ENCODE measurements at regions not wholly inside any gene's neighbourhood (a gene's known extent, or its start where the extent isn't known, plus 50 kb on each side); places are given as distances from the start of the nearest gene placed in this dataset.

DNA sequence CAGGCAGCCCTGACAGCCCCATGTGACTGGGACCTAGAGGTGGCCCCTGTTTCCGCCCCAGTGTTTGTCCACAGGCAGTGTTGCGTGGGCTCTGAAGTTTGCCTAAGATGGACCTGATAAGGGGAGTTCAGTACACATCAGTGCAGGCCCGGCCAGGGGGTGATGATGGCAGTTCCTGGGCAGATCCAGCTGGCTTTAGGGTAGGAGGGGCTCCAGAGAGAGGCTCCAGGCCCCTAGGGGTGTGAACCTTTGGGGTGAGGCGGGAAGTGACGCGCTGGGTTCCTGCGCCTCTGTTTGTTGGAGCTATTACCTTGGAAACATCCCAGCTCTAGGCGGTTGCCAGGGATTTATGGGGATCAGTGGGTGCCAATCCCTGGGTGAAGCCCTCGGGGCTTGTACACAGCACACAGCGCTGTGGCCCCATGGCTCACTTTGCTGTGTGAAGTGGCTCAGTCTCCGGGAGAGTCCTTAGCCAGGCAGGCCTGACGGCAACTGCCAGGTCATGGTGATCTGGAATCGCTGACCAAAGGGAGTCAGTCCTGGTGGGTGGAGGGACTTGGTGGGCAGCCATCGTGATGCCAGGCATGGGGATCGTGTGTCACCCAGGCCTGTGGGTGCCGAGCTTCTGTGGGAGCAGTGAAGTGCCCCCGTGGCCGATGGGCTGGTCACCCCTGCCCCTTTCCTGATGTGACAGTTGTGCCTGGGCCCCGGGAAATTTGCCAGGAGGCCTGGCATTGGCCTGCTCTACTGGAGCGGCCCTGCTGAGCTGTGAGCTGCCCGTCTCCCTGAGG lies 146.1 kb downstream of the SEC14L1 start (continued):
- peak in 1 of 2 donors; percentile 39 for TF ChIP-seq RAD21 (IDR thresholded peaks at IDR 0.05)

DNA sequence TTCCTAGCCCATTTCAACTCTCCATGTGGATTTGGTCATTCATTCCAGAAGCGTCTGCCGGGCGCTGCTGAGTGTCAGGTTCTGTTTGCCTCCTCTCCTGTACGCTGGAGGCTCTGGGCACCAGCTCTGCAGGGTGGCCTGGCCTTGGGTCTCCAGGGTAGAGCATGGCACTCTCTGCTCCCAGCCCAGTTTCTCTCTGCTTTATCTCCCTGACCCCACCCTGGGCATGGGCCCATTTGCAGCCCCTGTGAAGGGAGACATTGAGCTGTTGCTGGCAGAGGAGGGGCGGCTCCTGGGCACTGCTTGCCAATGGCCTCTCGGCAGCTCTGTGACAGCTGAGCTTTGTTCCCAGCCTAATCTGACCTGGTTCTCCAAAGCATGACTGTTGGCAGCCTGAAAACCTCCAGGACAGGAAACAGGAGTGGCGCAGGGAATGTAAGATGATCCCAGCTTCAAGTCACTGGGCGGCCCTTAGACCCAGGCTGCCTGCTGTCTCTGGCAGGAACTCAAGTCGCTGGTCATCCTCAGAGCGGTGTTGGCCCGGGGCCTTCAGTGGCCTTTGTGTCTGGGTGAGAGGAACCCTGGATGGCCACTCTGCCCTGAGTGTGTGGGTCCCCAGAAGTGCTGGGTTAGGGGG lies 146.8 kb downstream of the SEC14L1 start:
- H3K27me3 ChIP-seq (ENCODE audit: control insufficient read depth in 4 of 4, insufficient read depth in 4 of 4, low read length in 3 of 4), result no peaks in the 10 kb centered on the region
- WGBS, result 17% methylated on average over 11 of the region's 11 CpGs
- H3K4me1 ChIP-seq (ENCODE audit: control insufficient read depth in 4 of 4, insufficient read depth in 4 of 4, low read length in 3 of 4), result peaks cover 10 to 49% (median 16%) of the 10 kb centered on the region in 4 donors
- no peaks in the 10 kb centered on the region for H3K9me3 ChIP-seq (ENCODE audit: control insufficient read depth in 4 of 4, low read length in 3 of 4)
- peak overlapping the region; percentile 30 to 68 (median 46) for H3K4me3 ChIP-seq (ENCODE audit: low read depth in 1 of 3, low read length in 3 of 3)
- no peaks in the 10 kb centered on the region for H3K36me3 ChIP-seq (ENCODE audit: control insufficient read depth in 4 of 4, insufficient read depth in 3 of 4, low read depth in 1 of 4, low read length in 3 of 4)
- H3K27ac ChIP-seq (ENCODE audit: low read depth in 1 of 2, low read length in 2 of 2), result peak overlapping the region; percentile 94 to 100
- DNase-seq (ENCODE audit: low spot score), result no peak
- TF ChIP-seq REST (IDR thresholded peaks at IDR 0.05), result no peak
- peak in 1 of 2 donors; percentile 41 for TF ChIP-seq JUND (IDR thresholded peaks at IDR 0.05)
- peak; percentile 51 for TF ChIP-seq HNF4G (IDR thresholded peaks at IDR 0.05)
- peak; percentile 79 for TF ChIP-seq TAF1 (conservative IDR thresholded peaks at IDR 0.05)
- TF ChIP-seq SP1 (IDR thresholded peaks at IDR 0.05), result peak; percentile 81
- no peak for TF ChIP-seq GABPA (IDR thresholded peaks at IDR 0.05 in 1 of 2, conservative IDR thresholded peaks at IDR 0.05 in 1 of 2)
- TF ChIP-seq, protein P1, sequence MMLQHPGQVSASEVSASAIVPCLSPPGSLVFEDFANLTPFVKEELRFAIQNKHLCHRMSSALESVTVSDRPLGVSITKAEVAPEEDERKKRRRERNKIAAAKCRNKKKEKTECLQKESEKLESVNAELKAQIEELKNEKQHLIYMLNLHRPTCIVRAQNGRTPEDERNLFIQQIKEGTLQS (IDR thresholded peaks at IDR 0.05), result no peak
- TF ChIP-seq YY1 (IDR thresholded peaks at IDR 0.05), result peak; percentile 64
- TF ChIP-seq RXRA (IDR thresholded peaks at IDR 0.05), result peak; percentile 68 to 71
- TF ChIP-seq HNF4A (conservative IDR thresholded peaks at IDR 0.05), result peak; percentile 67 to 70
- TF ChIP-seq FOXA2 (IDR thresholded peaks at IDR 0.05), result no peak
- H3K9ac ChIP-seq (ENCODE audit: low read depth in 1 of 2, low read length in 2 of 2), result peak overlapping the region; percentile 84 to 94

- Histone ChIP-seq H3K27ac (ENCODE audit: low read depth in 1 of 2, low read length in 2 of 2) (peak overlapping the region; percentile 94 to 100), H3K4me1 (ENCODE audit: control insufficient read depth in 4 of 4, insufficient read depth in 4 of 4, low read length in 3 of 4) (peaks cover 8 to 43% (median 12%) of the 10 kb centered on the region in 4 donors), H3K36me3 (ENCODE audit: control insufficient read depth in 4 of 4, insufficient read depth in 3 of 4, low read depth in 1 of 4, low read length in 3 of 4) (peaks cover 0 to under 1% (median 0%) of the 10 kb centered on the region in 4 donors), H3K4me3 (ENCODE audit: low read depth in 1 of 3, low read length in 3 of 3) (peak overlapping the region; percentile 24 to 68 (median 46)), H3K9me3 (ENCODE audit: control insufficient read depth in 4 of 4, low read length in 3 of 4) (no peaks in the 10 kb centered on the region), H3K27me3 (ENCODE audit: control insufficient read depth in 4 of 4, insufficient read depth in 4 of 4, low read length in 3 of 4) (no peaks in the 10 kb centered on the region), H3K9ac (ENCODE audit: low read depth in 1 of 2, low read length in 2 of 2) (peak overlapping the region; percentile 84 to 94)
- no peak for DNase-seq (ENCODE audit: low spot score)
- WGBS, result 48% methylated on average over 17 of the region's 17 CpGs
- TF ChIP-seq FOXA2 (IDR thresholded peaks at IDR 0.05) (no peak), NR2F2 (IDR thresholded peaks at IDR 0.05) (no peak), RXRA (IDR thresholded peaks at IDR 0.05) (no peak), SP1 (IDR thresholded peaks at IDR 0.05) (no peak), RAD21 (IDR thresholded peaks at IDR 0.05) (no peak), HNF4G (IDR thresholded peaks at IDR 0.05) (no peak), TAF1 (conservative IDR thresholded peaks at IDR 0.05) (no peak), REST (IDR thresholded peaks at IDR 0.05) (no peak), CTCF (IDR thresholded peaks at IDR 0.05; ENCODE audit: low read depth, low read length, missing input control) (no peak), MAX (IDR thresholded peaks at IDR 0.05) (no peak)
- TF ChIP-seq, protein P1 (IDR thresholded peaks at IDR 0.05), result no peak
Observed at GRCh38 chr17:77288115-77288619, 147.4 kb downstream of the SEC14L1 start.

Data from liver (tissue), 8 donors.